GM18498 (cell line): ENCODE measurements at regions not wholly inside any gene's neighbourhood (a gene's known extent, or its start where the extent isn't known, plus 50 kb on each side); places are given as distances from the start of the nearest gene placed in this dataset.

Experiments used
- ATAC-seq: cut with Tn5 transposase; IDR thresholded peaks from one replicate; pipeline ENCODE4 v1.9.1; 2021; ENCODE audit warnings: mild to moderate bottlenecking, moderate library complexity; ENCODE audit not compliant: unreplicated experiment

DNA sequence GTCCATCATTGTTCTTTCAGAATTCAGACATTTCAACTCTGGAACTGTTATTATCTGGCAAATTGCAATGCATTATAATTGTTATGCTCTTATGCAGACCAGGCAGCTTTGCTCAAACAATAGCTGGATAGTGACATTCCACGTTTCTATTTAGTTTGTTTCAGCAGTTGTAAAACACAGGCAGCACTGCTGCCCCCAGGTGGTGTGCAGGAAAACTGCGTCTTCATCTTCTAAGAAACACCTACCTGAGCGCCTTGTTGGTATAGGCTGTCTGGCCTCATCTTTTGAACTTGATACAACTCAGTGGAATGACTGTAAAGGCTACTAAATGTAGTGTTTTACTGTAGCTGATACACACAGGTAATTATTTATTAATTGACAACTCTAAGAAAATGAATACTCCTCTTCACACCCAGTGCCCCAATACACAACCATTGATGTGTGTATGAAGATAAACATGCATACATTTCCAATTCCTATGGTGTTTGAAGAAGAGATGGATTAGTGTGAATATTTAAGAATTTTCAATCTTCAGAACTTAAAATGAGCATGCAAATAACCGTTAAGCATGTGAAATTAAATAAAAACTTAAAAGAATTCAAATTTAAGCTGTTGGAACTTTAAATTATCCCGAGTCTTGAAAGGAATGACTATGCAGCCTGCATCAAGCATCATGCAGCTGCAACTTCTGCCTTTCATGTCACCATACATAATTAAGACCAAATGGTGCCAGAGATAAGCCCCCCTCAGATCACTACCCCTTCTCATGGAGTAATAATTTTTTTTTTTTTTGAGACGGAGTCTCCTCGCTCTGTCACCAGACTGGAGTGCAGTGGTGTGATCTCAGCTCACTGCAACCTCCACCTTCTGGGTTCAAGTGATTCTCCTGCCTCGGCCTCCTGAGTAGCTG lies 85.6 kb downstream of the CD8B2 start:
- ATAC-seq: no peak

DNA sequence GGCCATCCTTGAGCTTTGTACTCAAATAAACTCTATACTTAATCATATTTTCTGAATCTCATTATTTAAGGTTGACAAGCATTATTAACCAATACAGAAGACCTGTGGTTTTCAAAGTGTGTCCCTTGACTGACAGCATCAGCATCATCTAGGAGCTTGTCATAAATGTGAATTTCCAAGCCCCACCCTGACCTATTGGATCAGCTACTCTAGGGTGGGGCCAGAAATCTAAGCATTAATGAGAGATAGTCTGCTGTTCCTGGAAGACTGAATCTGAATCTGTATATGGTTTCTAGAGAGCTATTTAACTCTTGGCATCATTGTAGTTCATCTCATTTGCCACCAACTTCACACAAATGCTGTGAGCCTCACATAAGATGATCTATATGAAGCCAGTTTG lies 86.6 kb downstream of the CD8B2 start:
- no peak for ATAC-seq

DNA sequence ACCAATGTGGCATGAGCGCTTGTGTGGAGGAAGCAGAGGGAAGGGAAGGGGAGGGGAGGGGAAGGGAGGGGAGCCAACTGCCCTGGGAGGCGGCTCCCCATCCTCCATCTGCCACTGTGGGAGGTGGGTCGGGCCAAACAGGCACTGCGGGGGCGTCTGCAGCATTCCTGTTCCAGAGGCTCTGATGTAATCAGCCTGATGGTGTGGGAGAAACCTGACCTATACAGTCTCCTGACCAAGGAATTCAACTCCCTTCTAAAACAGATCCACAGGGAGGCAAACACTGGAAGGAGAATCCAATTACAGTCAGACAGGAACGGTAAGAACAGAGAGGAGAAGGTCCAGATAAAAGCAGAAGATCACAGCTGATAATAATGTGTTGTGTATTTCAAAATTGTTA lies 88.8 kb downstream of the CD8B2 start:
- ATAC-seq: no peak

- ATAC-seq: no peak
Observed at GRCh38 chr2:106577255-106577651, 90.1 kb downstream of the CD8B2 start.

- no peak for ATAC-seq
Observed at GRCh38 chr2:106579750-106580197, 92.6 kb downstream of the CD8B2 start.

DNA sequence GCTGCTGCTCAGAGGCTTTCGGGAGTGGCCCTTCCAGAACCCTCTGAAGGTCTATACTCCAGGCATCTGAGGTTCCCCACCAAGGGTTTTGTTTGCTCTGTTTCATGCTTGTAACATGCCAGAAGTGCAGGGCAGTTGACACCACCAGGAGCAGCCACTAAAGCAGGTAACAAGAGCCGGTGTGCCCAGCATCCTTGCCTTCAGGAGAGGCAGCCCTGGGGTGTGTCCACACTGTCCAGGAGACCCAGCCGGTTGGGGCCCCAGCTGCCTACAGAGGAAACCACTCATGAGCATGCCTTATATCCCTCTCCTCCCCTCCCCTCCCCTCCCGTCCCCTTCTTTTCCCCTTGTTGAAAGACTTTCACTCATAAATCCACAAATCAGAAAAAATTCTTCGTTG lies 93.1 kb downstream of the CD8B2 start:
- no peak for ATAC-seq

- ATAC-seq: no peak
Observed at GRCh38 chr2:106581328-106581727, 94.2 kb downstream of the CD8B2 start.

- peak; percentile 33 for ATAC-seq
Observed at GRCh38 chr2:106581755-106582147, 94.6 kb downstream of the CD8B2 start.

GRCh38 chr2:106582148-106583143 lies 95.3 kb downstream of the CD8B2 start:
- ATAC-seq: peak; percentile 74

- ATAC-seq: no peak
Observed at GRCh38 chr2:106584304-106584954, 97.3 kb downstream of the CD8B2 start.

DNA sequence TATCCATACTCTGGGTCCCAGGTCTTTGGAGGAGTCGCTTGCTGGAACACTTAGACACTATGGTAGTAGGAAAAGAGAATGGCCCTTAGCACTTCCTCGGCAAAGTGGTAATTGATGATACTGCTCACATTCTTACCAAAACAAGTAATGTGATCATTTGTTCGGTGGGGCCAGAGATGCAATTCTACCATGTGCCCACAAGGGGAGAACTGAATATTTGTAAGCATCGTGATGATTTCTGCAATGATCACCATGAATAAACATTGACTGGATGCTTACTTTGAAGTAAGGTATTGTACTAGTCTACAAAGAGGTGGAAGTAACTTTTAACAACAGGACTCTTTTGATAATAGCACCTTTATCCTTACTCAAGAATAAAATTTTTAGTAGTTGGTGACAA lies 109.7 kb downstream of the CD8B2 start:
- ATAC-seq: no peak

DNA sequence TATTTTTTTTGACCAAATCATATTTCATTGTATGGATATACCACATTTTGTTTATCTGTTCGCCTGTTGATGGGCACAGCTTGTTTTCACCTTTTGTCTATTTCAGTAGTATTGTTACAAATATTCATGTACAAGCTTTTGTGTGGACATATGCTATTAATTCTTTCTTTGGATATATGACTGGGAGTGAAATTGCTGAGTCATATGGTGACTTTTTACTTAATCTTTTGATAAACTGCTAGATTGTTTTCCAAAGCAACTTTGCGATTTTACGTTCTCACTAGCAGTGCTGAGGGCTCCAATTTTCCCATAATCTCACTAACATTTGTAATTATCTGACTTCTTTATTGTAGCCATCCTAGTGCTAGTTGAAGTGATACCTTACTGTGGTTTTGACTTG lies 112.4 kb downstream of the CD8B2 start:
- ATAC-seq: no peak

GRCh38 chr2:106602042-106602441 lies 114.9 kb downstream of the CD8B2 start:
- ATAC-seq: no peak

DNA sequence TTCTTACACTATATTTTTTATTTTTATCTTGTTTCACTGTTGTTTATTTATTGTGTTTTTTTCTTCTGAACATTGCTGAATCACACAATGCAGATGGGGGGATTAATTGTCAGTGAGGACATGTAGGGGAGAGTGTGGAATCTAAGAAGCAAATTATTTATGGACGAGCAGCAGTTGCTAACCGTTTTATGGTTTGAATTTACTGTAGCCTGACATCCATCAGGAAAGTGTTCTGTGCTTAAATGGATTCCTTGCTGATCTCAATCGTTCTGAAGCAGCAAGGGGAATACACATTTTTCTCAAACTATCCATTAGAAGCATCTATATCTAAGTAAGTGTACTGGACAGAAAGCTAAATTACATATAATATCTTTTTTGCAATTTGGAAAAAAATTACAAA lies 119.5 kb downstream of the CD8B2 start:
- no peak for ATAC-seq

- no peak for ATAC-seq
Observed at GRCh38 chr2:106607371-106607770, 120.2 kb downstream of the CD8B2 start.

- no peak for ATAC-seq
Observed at GRCh38 chr2:106609780-106610179, 122.6 kb downstream of the CD8B2 start.

DNA sequence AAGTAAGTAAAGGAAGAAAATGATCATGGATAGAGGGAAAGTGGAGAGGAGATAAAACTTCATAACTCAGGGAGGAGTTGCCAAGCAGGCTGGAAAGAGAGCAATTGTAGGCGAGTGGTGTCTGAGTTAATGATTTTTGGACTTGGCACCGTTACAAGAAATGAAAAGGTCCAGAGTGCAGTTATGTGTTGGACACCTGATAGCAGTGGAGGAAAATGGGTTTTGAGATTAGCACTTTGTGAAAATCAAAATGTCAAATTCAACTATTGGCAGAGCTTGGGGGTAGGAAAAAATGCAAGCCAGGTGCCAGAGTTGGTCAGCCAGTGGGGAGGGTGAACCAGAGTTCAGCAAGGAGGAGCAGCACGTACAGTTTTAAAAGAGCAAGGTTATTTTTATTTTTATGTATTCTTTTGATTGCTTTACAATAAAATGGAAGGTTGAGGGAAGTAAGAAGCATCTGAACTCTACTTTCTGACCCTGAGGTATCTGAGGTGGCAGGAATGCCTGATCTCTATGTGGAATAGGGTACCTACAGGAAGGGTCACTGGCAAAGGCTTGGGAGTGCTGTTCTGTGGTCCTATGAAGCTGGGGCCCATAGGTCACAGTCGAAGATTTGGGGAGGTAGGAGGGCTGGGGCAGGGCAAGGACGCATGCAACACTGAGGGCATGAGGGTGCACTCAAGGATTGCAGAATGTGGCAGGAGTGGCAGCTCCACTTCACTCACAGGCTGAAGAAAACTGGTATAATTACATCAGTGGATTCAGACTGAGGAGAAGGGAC lies 127.5 kb downstream of the CD8B2 start:
- no peak for ATAC-seq

DNA sequence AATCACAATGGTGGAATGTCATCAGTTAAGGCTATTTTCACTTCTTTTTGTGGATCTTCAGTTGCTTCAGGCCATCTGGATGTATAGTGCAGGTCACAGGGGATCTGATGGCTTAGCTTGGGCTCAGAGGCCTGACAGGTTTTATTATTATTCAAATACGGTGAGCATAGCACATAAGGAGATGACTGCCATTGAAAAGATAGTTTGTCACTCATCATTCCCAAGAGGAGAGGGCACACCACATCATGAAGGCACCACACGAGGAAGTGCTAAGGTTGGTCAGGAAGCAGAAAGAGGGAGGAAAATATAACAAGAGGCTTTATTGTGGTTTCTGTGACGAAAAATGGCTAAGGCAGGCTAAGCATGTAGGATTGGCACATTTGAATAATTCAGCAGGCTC lies 131.4 kb downstream of the CD8B2 start:
- ATAC-seq: no peak

DNA sequence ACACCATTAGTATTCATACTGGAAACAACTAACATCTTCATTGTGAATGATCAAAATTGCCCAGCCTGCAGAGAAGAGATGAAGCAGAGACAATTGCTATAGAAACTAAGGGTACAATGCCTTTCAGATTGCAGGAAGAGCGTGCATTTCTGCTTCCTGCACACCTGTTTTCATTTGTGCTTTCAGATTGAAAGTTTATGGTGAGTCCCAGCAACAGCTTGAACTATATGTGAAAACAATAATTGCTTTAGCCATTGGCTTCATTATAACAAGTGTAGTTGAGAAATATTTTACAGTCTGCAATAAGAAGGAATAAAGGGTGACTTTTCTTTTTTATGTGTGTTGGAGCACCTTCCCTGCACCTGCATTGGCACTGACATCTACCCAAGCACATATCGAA lies 136.3 kb downstream of the CD8B2 start:
- no peak for ATAC-seq

DNA sequence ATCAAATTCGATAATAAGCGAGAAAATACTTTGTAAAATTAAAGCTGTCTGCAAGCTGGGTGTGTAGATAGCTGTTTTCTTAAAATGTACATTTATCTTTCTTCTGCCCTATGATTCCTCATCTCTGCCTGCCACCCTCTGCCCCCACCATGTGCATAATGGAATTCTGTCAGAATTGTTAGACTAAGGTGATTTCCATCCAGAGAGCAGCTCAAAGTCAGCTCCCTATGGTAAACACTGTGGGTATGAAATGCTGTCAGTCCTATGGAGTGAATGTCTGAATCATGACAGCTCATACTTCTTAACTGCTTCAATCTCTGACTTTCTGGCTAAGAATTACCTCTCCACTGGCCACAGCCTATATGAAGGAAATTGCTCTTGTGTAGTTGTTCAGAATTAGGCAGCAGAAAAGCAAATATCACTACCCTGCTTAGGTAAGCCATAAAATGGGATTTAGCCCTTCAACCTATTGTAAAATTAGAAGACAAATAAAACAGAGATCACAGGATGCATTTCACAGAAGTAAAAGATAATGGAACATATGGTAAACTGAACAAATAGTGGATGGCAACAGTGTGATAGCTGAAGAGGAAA lies 137.7 kb downstream of the CD8B2 start:
- no peak for ATAC-seq
